HG03520 (cell line): ENCODE measurements at regions not wholly inside any gene's neighbourhood (a gene's known extent, or its start where the extent isn't known, plus 50 kb on each side); places are given as distances from the start of the nearest gene placed in this dataset.
"Not testable (repeated sequence)": the region's sequence is repeated elsewhere in the genome, so short reads cannot be mapped to it uniquely, and the experiment has no call there.

Source experiments
- ATAC-seq: cut with Tn5 transposase; IDR thresholded peaks from one replicate; pipeline ENCODE4 v1.9.1; 2021; ENCODE audit warnings: mild to moderate bottlenecking, moderate library complexity; ENCODE audit not compliant: unreplicated experiment

GRCh38 chr2:91520972-91521535 lies 2829.6 kb downstream of the RPIA start:
- ATAC-seq: not testable (repeated sequence)

GRCh38 chr2:91521944-91522343 lies 2830.5 kb downstream of the RPIA start:
- not testable (repeated sequence) for ATAC-seq

GRCh38 chr2:91522877-91523276 lies 2831.4 kb downstream of the RPIA start:
- ATAC-seq: not testable (repeated sequence)

- ATAC-seq: not testable (repeated sequence)
Measured at GRCh38 chr2:91523751-91524150, 2832.3 kb downstream of the RPIA start.

GRCh38 chr2:91525587-91525986 lies 2834.1 kb downstream of the RPIA start:
- ATAC-seq: not testable (repeated sequence)

GRCh38 chr2:91526083-91526482 lies 2834.6 kb downstream of the RPIA start:
- ATAC-seq: not testable (repeated sequence)

- ATAC-seq: not testable (repeated sequence)
Measured at GRCh38 chr2:91527056-91527455, 2835.6 kb downstream of the RPIA start.

GRCh38 chr2:91527491-91528031 lies 2836.1 kb downstream of the RPIA start:
- ATAC-seq: not testable (repeated sequence)

GRCh38 chr2:91528361-91528760 lies 2836.9 kb downstream of the RPIA start:
- not testable (repeated sequence) for ATAC-seq

- ATAC-seq: not testable (repeated sequence)
Measured at GRCh38 chr2:91536109-91536508, 2844.6 kb downstream of the RPIA start.

GRCh38 chr2:91536549-91537263 lies 2845.2 kb downstream of the RPIA start:
- ATAC-seq: not testable (repeated sequence)

GRCh38 chr2:91549316-91549715 lies 2857.8 kb downstream of the RPIA start:
- not testable (repeated sequence) for ATAC-seq

- ATAC-seq: not testable (repeated sequence)
Measured at GRCh38 chr2:91558234-91558633, 2866.8 kb downstream of the RPIA start.

GRCh38 chr2:91559269-91559668 lies 2867.8 kb downstream of the RPIA start:
- ATAC-seq: not testable (repeated sequence)

GRCh38 chr2:91559886-91560614 lies 2868.6 kb downstream of the RPIA start:
- not testable (repeated sequence) for ATAC-seq

- ATAC-seq: not testable (repeated sequence)
Measured at GRCh38 chr2:91562184-91562583, 2870.7 kb downstream of the RPIA start.

GRCh38 chr2:91564700-91565099 lies 2873.2 kb downstream of the RPIA start:
- ATAC-seq: not testable (repeated sequence)

- ATAC-seq: not testable (repeated sequence)
Measured at GRCh38 chr2:91565689-91566430, 2874.4 kb downstream of the RPIA start.

GRCh38 chr2:91566611-91567010 lies 2875.1 kb downstream of the RPIA start:
- not testable (repeated sequence) for ATAC-seq

GRCh38 chr2:91567546-91568335 lies 2876.3 kb downstream of the RPIA start:
- not testable (repeated sequence) for ATAC-seq
